Left ventricle myocardium inferior (tissue), 1 donor: ENCODE measurements at regions not wholly inside any gene's neighbourhood (a gene's known extent, or its start where the extent isn't known, plus 50 kb on each side); places are given as distances from the start of the nearest gene placed in this dataset.
"Not testable (repeated sequence)": the region's sequence is repeated elsewhere in the genome, so short reads cannot be mapped to it uniquely, and the experiment has no call there.

Source experiments
- DNase-seq: peaks from one replicate; pipeline ENCODE4 v3.0.0-alpha.2; 2020
- H3K27ac ChIP-seq: fragments of 200-600 bp; replicated peaks from 2 replicates; pipeline ENCODE4 v1.8.0; 2021
- H3K27me3 ChIP-seq: fragments of 200-600 bp; 2 replicates; pipeline ENCODE4 v1.8.0; 2021; ENCODE audit warnings: low read depth
- H3K36me3 ChIP-seq: fragments of 200-600 bp; 2 replicates; pipeline ENCODE4 v1.8.0; 2021
- H3K4me1 ChIP-seq: fragments of 200-600 bp; 2 replicates; pipeline ENCODE4 v1.8.0; 2021
- H3K4me3 ChIP-seq: fragments of 200-600 bp; 2 replicates; pipeline ENCODE4 v1.8.0; 2021; ENCODE audit warnings: mild to moderate bottlenecking, moderate library complexity
- H3K9me3 ChIP-seq: fragments of 200-600 bp; replicated peaks from 2 replicates; pipeline ENCODE4 v1.8.0; 2021
- CTCF ChIP-seq: fragments of 200-600 bp; IDR thresholded peaks from 2 replicates; pipeline ENCODE4 v1.8.0; 2021; ENCODE audit warnings: antibody characterized with exemption, mild to moderate bottlenecking, borderline replicate concordance
- intact Hi-C: fragments of 100-400 bp; cut with micrococcal nuclease; formaldehyde crosslinking; loops from one replicate; pipeline ENCODE4 v1.11.0; 2022
- donor health status: DM: no; HTN: yes; CAD: no; lungs with severe emphysema.

GRCh38 chr6:18044108-18044783 is 56.8 kb upstream of the KIF13A start:
- DNase-seq = no peak
- H3K36me3 ChIP-seq = no peaks in the 10 kb centered on the region
- TF ChIP-seq CTCF = no peak
- H3K4me1 ChIP-seq = peaks cover 11% of the 10 kb centered on the region
- H3K4me3 ChIP-seq = no peak overlapping the region
- intact Hi-C loops = no loop called here
- H3K9me3 ChIP-seq = no peaks in the 10 kb centered on the region
- H3K27ac ChIP-seq = no peak overlapping the region
- H3K27me3 ChIP-seq = no peaks in the 10 kb centered on the region

- Histone ChIP-seq H3K36me3 (no peaks in the 10 kb centered on the region), H3K27ac (peak overlapping the region; percentile 12), H3K4me1 (peaks cover 11% of the 10 kb centered on the region), H3K9me3 (no peaks in the 10 kb centered on the region), H3K27me3 (no peaks in the 10 kb centered on the region), H3K4me3 (no peak overlapping the region)
- DNase-seq = no peak
- intact Hi-C loops = no loop called here
- TF ChIP-seq CTCF = no peak
Measured at GRCh38 chr6:18042536-18043145, 55.2 kb upstream of the KIF13A start.

- intact Hi-C loops = no loop called here
- Histone ChIP-seq H3K27ac (no peak overlapping the region), H3K9me3 (no peaks in the 10 kb centered on the region), H3K36me3 (no peaks in the 10 kb centered on the region), H3K4me3 (no peak overlapping the region), H3K27me3 (no peaks in the 10 kb centered on the region), H3K4me1 (peaks cover 11% of the 10 kb centered on the region)
- no peak for DNase-seq
- TF ChIP-seq CTCF = no peak
Measured at GRCh38 chr6:18039481-18039880, 52.0 kb upstream of the KIF13A start.

- DNase-seq, H3K36me3 ChIP-seq, H3K27me3 ChIP-seq, H3K9me3 ChIP-seq, H3K27ac ChIP-seq, H3K4me3 ChIP-seq, H3K4me1 ChIP-seq, intact Hi-C loops: not testable (repeated sequence)
Measured at GRCh38 chr6:18038235-18038634, 50.8 kb upstream of the KIF13A start.
